Stomach (tissue), 4 donors: ENCODE measurements at regions not wholly inside any gene's neighbourhood (a gene's known extent, or its start where the extent isn't known, plus 50 kb on each side); places are given as distances from the start of the nearest gene placed in this dataset.

ENCODE experiments used
- EP300 ChIP-seq: sonication (generic); formaldehyde crosslinking; IDR thresholded peaks from one replicate; pipeline ENCODE4 v1.6.1; 2017; ENCODE audit warnings: antibody characterized with exemption
- POLR2A ChIP-seq, 4 donors: fragments of 450-650 bp; IDR thresholded peaks; one replicate each; pipeline ENCODE4 v1.6.1; 2016; ENCODE audit warnings: antibody characterized with exemption in 4 of 4, control low read depth in 2 of 4, mild to moderate bottlenecking in 1 of 4, moderate library complexity in 1 of 4
- POLR2AphosphoS5 ChIP-seq, 3 donors: sonication (generic); formaldehyde crosslinking; IDR thresholded peaks; one replicate each; pipeline ENCODE4 v1.6.1; 2016; ENCODE audit warnings: antibody characterized with exemption in 3 of 3
- TF ChIP-seq, protein P1 (sequence below), 7 experiments: fragments of 450-650 bp in 4 of 7; fragments of 200-600 bp in 3 of 7; sonication (generic) in 3 of 7; IDR thresholded peaks; one replicate each; pipeline ENCODE4 v1.5.1; 2016 to 2019; ENCODE audit warnings: antibody characterized with exemption in 7 of 7, control low read depth in 2 of 7, mild to moderate bottlenecking in 1 of 7

DNA sequence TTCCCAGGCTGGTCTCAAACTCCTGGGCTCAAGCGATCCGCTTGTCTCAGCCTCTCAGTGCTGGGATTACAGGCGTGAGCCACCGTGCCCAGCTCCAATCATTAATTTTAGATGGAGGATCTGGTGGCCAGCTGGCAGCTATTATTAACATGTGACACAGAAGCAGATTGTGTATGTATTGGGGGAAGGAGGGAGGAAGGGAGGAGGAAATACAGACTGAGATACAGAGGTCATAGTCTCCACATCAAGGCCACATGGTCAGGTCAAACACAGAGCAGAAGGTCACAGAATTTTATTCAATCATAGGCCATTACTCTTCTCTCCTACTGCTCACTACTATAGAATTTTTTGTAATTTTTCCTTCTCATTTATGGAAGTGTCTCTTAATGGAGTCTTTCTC lies 57.9 kb upstream of the ADORA3 start:
- TF ChIP-seq, protein P1, sequence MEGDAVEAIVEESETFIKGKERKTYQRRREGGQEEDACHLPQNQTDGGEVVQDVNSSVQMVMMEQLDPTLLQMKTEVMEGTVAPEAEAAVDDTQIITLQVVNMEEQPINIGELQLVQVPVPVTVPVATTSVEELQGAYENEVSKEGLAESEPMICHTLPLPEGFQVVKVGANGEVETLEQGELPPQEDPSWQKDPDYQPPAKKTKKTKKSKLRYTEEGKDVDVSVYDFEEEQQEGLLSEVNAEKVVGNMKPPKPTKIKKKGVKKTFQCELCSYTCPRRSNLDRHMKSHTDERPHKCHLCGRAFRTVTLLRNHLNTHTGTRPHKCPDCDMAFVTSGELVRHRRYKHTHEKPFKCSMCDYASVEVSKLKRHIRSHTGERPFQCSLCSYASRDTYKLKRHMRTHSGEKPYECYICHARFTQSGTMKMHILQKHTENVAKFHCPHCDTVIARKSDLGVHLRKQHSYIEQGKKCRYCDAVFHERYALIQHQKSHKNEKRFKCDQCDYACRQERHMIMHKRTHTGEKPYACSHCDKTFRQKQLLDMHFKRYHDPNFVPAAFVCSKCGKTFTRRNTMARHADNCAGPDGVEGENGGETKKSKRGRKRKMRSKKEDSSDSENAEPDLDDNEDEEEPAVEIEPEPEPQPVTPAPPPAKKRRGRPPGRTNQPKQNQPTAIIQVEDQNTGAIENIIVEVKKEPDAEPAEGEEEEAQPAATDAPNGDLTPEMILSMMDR (IDR thresholded peaks at IDR 0.05) = no peak
- TF ChIP-seq POLR2AphosphoS5 (IDR thresholded peaks at IDR 0.05) (peak in 1 of 3 donors; percentile 18), POLR2A (IDR thresholded peaks at IDR 0.05) (no peak), EP300 (no peak)
